HG03097 (cell line): ENCODE measurements at regions not wholly inside any gene's neighbourhood (a gene's known extent, or its start where the extent isn't known, plus 50 kb on each side); places are given as distances from the start of the nearest gene placed in this dataset.

Source experiments
- ATAC-seq: cut with Tn5 transposase; IDR thresholded peaks from one replicate; pipeline ENCODE4 v1.9.1; 2021; ENCODE audit not compliant: unreplicated experiment, low FRiP score

DNA sequence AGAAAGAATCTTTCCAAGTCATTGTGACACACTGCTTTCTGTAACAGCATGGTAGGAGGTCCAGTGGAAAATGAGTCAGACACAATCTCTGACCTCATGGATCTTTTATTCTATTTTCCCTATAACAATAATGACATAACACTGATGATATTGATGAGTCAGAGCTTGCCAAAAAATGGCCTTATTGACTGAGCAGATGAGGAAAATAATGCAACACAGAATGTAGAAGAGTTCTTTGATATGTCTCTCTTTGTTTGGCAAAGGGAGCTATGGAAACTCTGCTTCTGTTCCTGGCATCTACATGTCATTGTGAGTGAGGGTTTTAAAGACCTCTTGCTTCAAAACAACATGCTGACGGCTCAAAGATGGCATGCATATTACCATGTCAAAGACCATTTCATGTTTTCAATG, 443.1 kb upstream of the ZNF608 start:
- no peak for ATAC-seq

DNA sequence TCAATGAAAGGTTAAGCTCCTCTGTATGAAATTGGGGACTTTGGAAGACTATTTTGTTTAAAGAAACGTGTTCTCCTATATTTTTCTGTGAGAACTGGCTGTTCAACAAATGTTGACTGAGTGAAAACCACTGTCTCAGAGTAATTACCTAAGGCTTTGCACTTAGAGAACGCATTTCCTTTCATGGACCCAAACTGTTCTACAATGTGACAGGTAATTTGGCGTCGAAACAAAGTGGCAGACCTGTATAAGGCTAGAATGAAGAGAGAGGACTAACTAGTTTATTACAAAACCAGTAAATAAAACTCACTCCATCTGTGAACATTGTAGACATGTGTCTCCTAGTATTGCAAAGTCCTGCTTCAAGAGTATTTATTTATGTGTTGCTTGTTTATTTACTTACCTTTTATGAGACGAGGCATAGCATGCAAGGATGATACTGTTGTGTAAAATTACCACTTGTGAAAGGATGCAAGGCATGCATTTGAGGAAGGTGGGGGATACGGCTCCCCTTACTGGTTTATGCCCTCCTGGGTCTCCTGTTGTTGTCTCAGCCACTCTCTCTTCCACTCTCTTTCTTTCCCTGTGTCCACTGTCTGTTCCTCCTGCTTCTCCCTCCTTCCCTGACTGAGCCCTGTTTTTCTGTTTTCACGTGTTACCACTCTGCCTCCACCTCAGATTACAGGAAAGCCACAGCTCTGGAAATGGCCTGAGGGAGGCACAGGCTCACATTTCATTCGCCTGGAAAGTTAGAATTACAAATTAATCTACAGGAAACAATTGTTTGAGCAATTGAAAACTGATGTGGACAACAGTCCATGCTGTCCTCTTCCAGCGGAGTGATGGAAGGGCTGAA, 444.0 kb upstream of the ZNF608 start:
- ATAC-seq, result no peak

DNA sequence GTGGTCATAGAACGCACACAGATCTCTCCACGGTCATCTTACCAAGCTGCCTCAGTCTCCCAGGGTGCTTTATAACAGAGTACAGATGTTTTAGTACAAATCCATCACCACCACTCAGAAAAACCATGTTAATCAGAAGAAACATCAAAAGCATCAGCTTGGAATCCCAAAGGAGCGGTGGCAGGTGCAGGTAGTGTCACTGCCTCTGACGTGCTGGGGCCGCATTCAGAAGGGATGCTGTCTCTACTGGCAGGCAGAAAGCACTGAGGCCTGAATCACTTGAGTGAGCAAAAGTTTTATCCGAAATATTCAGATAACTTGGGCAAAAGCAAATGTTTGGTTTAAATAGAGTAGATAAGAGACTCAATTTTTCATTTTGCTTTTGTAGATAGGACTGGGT, 448.4 kb upstream of the ZNF608 start:
- no peak for ATAC-seq

DNA sequence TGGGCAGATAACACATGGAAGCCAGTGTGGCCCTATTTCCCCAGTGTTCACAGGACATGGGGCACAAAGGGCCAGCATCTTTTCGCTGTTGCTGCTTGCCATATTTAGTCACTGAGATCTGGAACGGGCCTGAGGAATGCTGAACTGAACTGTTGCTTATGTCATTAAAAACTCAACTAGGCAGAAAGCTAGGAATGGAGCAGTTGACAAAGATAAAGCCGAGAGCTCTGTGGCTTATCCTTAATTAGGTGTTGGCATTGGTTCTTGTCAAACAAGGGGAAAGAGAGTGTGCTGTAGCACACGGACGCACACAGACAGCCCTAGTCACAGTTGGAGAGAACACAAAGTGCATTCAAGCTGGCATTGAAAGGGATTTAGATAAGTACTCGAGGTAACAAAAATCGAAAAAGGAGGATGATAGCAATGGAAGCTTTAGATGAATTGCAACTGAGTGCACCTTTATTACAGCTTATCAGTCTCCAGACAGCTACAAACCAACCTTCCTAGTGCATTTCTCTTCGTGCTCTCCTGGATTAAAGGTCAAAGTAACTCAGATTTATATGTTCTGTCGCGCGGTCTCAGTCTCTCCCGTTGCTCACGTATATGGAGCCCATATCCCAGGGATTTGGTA, 450.2 kb upstream of the ZNF608 start:
- ATAC-seq, result no peak

DNA sequence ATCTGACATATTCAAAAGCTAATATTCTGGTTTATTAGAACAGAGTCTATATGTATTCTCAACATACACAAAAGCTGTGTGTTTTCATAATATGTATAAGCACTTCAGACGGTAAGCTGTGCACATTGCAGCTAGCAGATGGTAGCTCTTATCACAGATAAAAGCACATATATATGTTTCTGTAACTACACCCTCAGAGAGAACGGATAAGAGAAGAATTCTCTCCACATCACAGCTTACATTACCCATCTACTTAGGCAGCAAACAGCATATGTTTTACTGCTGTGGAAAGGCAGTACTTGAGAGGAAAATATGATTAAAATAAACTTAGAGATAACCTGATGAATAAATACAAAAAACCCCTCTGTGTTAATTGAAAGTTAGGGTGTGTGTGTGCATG, 450.9 kb upstream of the ZNF608 start:
- no peak for ATAC-seq

DNA sequence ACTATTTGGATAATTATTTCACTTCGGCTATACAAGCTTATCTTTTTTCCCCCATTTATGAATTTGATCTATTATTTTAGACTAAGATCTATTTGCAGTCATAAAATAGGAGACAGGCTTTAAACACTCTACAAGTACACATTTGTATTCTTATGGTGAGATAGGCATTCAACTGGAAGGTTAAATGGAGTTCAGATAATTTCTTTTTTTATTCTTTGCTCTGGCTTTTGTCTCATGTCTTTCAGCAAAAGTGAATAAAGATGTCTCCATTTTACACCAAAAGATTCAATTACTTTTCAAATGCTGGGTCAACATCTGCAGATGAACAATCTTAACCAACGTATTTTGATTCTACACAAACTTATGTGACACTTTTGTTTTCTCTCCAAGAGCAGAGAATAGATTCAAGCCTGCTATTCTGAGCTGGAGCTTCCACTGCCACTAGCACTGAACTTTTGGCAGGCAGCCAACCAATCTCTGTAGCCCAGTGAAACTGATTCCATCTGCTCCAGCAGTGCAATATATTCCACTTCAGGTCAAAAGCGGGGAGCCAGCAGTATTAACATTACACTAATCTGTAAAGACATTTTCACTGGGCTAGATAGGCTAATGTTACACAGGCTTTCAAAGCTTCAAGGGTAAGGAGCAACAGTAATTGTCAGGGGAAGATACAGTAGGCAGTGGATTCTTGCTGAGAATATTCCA, 452.0 kb upstream of the ZNF608 start:
- ATAC-seq, result no peak

DNA sequence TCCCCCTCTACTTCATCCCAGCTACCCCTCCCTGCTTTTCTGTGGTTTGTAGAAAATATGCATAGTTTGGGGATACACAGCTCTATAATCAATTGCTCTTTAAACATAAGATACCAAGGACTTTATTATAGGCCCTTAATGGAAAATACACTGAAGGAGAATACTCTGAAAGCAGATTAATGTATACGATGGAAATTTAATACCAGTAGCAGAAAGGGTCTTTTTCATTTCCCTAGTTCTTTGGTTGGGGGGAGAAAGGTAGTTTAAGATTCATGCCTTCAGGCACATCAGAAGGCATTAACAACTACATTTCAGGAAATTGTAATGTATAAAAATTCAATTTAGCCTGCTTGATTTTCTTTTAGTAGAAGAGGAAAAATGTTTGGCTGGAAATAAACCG, 452.9 kb upstream of the ZNF608 start:
- no peak for ATAC-seq

DNA sequence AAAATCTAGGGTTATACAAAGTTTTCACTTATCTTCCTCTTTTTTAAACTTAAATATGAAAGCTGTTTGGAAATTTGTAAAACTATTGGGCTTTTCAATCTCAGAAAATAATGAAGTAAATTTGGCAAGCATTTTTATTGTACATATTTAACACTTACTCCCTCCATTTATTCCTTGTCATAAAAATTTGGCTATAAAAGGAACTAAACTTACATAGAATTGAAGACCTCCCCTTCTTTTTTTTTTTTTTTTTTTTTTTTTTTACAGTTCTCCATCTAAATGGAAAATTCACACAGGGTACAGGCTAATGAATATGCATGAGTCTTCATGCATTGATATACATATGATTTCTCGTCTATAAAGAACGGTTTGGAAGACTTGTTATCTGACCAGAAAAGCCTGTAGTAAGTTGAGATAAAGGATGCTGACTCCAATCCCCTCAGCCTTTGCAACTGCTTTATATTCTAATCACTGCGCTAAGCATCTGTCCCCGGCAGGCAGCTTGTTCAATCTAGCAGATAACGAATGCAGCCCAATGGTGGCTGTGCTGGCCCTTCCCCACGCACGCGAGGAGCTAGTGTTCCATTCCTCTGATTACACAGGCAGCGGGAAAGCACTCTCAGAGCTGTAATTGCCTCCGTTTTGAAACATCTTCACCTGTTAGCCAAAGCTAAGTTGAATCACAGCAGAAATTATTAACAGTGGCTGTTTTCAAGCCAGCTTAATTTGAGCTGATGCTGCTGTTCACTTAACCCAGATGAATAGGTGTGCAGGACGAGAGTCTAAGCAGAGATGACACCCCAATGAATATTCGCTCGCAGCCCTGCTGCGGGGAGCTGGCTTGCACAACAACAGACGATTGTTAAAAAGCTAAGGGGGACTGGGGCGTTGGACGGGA, 453.8 kb upstream of the ZNF608 start:
- no peak for ATAC-seq

DNA sequence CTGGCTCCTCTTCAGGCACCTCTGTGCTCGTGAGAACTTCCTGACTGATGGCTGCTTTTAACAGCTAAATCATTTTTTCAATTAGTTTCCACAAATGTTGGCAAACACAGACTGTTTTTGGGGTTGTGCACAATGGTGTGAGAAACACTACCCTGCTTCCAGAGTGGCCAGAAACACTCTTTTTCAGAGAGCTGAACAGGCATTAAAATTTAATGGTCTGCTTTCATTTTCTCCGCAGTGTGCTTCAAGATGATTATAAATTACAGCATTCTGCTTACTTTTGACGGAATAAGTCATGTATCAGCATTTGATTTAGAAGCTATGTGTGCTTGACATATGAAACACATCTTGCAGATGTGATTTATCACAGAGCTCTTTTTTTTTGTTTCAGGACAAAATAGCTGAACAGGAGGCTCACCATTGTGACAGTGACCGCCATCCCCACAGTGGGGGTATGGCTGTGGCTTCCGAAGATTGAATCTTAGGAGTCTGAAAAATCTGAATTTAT, 454.5 kb upstream of the ZNF608 start:
- no peak for ATAC-seq

DNA sequence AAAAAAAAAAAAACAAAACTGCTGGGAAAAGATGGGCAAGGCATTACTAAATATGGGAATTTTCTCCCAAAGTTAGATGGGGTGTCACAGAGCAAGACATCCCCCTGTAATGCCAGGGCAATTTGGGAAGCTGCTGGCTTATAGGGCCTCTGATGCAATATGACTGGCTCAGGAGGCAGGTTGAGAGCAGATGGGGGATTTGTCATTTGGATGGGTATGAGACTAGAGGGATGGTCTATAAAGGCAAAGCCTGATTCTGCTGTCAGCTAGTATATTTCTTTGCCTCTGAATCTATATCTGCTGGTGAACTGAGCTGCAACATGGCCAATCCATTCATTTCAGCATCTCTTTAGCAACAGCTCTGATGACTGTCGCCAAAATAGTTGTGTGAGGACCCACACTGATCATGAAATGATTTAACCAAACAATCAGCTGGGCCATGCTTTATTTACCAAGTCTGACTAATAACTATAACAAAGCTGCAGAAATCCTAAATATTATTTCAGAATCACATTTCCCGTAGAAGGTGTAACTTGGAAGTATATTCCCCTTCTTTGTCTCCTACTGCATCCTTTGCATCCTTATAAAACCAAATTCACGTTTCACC, 455.1 kb upstream of the ZNF608 start:
- no peak for ATAC-seq

DNA sequence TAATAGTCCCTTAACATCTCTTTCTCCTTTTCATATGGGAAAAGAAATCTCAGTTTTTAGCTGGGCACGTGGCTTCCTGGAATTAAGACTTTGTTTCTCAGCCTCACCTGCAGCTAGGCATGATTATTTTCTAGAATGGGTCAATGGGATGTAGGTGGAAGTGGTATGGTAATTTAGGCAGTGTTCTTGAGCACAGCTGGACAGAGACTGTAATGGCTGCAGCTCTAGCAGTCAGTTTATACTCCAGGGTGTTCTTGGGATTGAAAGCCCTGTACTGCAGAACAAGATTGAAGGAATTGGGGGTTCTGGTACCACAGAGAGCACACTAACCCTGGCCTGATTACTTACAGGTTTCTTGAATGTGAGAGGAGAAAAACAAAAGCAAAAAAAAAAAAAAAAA, 455.9 kb upstream of the ZNF608 start:
- ATAC-seq, result no peak

DNA sequence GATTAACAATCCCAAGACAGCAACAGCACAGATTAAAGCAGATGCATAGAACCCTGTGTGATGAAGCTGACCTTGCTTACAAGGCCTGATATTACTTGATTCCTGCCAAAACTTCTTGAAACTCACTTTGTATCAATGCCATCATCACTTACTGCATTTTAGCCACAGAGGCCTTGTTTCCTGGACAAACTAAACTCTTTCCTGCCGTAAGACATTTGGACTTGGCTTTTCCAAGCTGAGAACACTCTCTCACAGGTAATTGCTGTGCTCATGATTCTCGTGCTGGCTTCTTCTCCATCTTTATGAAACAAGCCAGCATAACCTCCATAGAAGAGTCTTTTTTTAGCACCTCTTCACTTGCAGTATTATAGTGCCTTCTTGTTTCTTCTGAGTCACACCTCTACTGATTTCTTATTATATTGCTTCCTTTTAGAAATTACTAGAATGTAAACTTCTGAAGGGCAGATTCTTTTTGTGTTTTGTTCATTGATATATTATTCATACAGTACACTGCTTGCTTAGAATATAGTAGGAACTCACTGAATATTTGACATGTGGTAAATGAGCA, 456.5 kb upstream of the ZNF608 start:
- no peak for ATAC-seq

DNA sequence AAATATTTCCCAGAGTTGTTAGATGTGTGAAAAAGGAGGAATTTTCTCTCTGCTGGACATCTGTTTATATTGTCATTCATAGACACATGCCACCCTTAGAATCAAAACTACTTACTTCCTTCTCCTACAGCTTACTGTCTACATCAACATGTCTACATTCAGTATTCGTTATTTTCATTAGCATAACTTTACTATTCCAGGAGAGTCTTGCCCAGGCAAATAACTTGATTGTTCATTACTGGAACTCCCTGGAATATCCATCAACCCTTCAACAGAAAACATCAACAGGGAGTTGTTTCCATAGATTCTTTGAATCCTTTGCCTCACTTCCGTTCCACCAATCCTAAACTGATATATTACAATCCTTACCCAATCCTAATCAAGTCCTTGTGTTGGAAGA, 457.5 kb upstream of the ZNF608 start:
- no peak for ATAC-seq

DNA sequence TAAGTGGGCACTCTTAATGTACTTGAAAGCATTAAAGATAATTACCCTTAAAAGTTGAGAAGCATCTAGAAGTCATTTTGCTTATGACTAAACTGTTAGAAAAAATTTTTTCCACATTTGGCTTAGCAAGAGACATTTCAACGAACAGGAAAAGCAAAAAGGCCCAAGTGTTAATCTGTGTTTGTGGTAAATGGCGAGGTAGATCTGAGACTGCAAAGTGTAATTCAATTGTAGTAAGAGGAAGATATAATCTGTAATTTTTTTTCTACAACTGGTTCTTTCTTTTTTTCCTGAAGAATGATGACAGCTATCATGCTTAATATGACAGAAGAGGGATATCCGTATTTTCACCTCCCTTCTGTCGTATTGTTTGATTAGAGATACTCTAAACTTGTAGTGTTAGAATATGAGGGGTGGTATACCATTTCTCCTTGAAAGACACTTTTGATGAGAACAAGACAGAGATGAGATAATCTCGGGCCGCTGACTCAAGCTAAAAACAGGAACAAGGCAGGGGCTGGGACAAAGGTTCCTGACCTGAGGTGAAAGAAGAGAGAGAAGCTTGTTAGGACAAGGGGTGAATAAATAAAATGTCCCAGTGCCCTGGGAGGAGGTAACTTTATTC, 459.3 kb upstream of the ZNF608 start:
- no peak for ATAC-seq

DNA sequence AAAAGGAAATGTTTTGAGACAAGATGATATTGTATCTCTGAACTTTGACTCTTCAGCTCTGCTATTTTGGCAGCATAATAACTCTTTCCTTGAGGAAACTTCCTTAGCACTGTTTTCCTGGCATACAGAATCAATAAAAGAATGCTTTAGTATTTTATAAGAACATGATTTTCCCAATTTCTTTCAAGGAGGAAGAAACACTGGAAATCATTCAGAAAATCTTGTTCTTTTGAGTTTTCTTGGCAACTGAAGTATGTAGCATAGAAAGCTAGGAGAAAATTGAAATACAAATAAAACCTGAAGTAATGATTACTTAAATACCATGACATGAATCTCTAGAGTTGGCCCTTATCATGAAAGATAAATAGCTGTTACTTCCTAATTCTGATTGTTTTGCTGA, 461.4 kb upstream of the ZNF608 start:
- no peak for ATAC-seq

DNA sequence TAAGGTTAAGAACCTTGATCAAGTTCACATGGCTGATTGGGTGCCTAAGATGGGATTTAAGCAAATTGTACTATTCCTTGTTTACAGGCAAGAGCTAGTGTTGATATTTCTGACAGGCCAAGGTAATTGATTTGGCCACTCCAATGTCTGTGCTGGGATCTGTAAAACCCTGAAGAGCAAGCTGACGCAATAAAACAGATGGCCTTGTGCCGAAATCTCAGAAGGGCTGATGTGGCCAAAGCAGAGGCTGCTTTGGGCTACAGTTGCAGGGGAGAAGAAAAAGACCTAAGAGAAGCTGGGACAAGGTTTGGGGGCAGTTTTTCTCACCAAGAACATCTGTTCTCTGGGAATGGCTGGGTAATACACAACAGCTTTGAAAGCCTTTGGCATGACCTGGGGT, 463.2 kb upstream of the ZNF608 start:
- ATAC-seq, result no peak

DNA sequence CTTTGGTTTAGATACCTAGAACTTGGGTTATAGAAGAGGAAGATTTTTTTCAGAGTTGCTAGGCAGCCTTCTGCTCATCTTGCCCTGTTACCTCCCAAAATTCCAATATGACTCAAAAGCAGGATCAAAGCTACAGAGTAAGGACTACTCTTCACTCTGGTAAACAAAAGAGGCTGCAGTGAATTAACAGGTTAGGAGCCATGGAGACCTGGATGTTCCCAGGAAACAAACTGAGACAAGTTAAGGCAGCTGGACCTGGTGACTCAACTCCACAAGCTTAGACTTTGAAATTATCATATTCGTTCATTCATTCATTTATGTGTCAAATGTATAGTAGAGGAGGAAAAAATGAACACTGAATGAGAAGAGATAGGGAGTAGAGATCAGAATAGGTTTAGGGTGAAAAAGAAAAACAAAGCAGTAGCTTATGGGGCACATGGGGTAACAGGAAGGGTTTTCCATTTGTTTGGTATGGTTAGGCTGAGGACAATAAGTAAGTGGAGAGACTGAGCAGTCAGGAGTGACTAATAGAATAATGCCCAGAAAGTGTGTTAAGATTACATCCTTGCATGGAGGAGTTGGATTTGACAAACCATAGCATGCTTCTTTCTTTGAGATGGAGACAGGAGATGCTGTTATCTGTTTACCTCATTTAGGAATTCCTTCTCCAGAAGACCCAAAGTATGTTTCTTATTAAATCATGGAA, 464.0 kb upstream of the ZNF608 start:
- ATAC-seq, result no peak

DNA sequence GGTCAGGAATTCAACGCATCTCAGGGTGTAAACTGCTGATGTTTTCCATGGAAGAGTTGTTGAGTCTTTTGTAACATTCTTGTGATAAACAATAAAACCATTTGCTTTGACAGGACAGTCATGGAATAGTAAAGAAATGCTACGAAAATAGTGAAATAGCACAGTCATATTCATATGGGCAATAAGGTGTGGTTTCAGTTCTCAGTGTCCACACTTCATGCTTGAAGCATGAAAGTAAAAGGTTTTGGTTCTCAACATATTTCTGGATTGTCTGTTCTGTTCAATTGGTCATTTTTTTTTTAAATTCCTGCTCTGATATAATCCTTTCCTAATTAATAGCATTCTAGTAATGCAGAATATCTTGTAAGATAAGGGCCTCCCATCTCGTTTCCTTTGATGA, 467.6 kb upstream of the ZNF608 start:
- no peak for ATAC-seq

DNA sequence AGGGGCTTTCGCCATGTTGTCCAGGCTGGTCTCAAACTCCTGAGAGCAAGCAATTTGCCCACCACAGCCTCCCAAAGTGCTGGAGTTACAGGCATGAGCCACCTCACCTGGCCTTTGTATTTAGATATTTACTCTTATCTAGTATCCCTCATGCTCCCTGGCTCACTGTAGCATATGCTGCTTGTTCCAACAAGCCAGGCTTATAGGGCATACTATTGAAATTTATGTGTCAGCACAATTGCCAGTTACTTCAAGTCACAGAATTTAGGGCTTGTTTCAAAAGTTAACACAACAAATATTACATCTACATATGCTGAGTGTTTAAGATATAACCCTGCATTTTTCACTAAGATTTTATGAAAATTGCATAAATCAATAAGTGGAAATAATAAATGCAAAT, 469.2 kb upstream of the ZNF608 start:
- ATAC-seq, result no peak
